ENCODE measurements at regions not wholly inside any gene's neighbourhood (a gene's known extent, or its start where the extent isn't known, plus 50 kb on each side); places are given as distances from the start of the nearest gene placed in this dataset.

GRCh38 chr18:9032519-9032918 is 70.0 kb upstream of the NDUFV2 start:
- Histone ChIP-seq H3K4me2 (ENCODE audit: insufficient read depth in 1 of 2, low read depth in 2 of 2, low read length in 2 of 2) (no peak overlapping the region), H2BK5ac (ENCODE audit: low read depth, low read length) (no peak overlapping the region), H4K91ac (replicated peaks; ENCODE audit: insufficient read length, low read length) (no peak overlapping the region), H4K5ac (ENCODE audit: insufficient read length, low read depth, low read length) (no peak overlapping the region), H4K8ac (ENCODE audit: extremely low read depth, insufficient read depth, low read length) (no peak overlapping the region), H3K4me3 (ENCODE audit: extremely low read depth in 1 of 4, insufficient read depth in 2 of 4, low read depth in 3 of 4, low read length in 4 of 4) (no peak overlapping the region), H2BK20ac (ENCODE audit: low read length) (no peak overlapping the region), H2AFZ (ENCODE audit: low read length) (no peak overlapping the region), H3K23me2 (ENCODE audit: low read depth, low read length) (no peaks in the 10 kb centered on the region), H3K4ac (replicated peaks; ENCODE audit: insufficient read length, low read depth, low read length) (no peak overlapping the region), H2BK12ac (ENCODE audit: low read depth, low read length) (no peak overlapping the region), H4K20me1 (replicated peaks in 1 of 2; ENCODE audit: control insufficient read depth in 1 of 2, insufficient read depth in 2 of 2, low read length in 2 of 2) (no peaks in the 10 kb centered on the region), H3K9ac (replicated peaks in 1 of 4; ENCODE audit: extremely low read depth in 1 of 4, low read depth in 3 of 4, low read length in 3 of 4) (no peak overlapping the region), H3K27ac (ENCODE audit: low read depth, low read length) (no peak overlapping the region), H3K23ac (ENCODE audit: insufficient read length) (no peak overlapping the region), H3K79me2 (ENCODE audit: control insufficient read depth in 1 of 2, insufficient read depth in 2 of 2, low read length in 2 of 2) (no peaks in the 10 kb centered on the region), H3K56ac (replicated peaks; ENCODE audit: insufficient read length, low read depth, low read length) (no peak overlapping the region), H3K27me3 (replicated peaks in 1 of 4; ENCODE audit: control insufficient read depth in 3 of 4, extremely low read depth in 1 of 4, insufficient read depth in 3 of 4, low read length in 3 of 4) (no peaks in the 10 kb centered on the region), H3K14ac (ENCODE audit: insufficient read length) (no peak overlapping the region), H3K9me3 (ENCODE audit: insufficient read depth in 2 of 2, low read depth in 1 of 2, low read length in 1 of 2) (no peaks in the 10 kb centered on the region; a peak in 1 of 4 replicates), H2BK15ac (ENCODE audit: low read length) (no peak overlapping the region), H3K79me1 (ENCODE audit: low read depth, low read length) (no peaks in the 10 kb centered on the region), H2BK120ac (replicated peaks; ENCODE audit: low read depth, low read length) (no peak overlapping the region), H3K18ac (ENCODE audit: extremely low read depth, low read length) (no peak overlapping the region), H3K36me3 (ENCODE audit: control insufficient read depth in 2 of 4, insufficient read depth in 4 of 4, low read length in 3 of 4) (no peaks in the 10 kb centered on the region), H2AK5ac (ENCODE audit: low read depth, low read length) (no peak overlapping the region), H3K4me1 (replicated peaks in 1 of 4; ENCODE audit: control insufficient read depth in 3 of 4, insufficient read depth in 4 of 4, low read length in 3 of 4) (no peaks in the 10 kb centered on the region)
- FAIRE-seq (no peak), DNase-seq (ENCODE audit: low read depth in 1 of 2, low spot score in 2 of 2) (no peak)
- ChIA-PET POLR2A (ENCODE audit: partially characterized antibody) (interaction anchor here (1.0 kb wide), 1 partner anchor 13 kb away, joined by 3 read pairs; no protein-coding TSS in a partner anchor), CTCF (ENCODE audit: partially characterized antibody) (no interaction called here)
- WGBS, 2 experiments (ENCODE audit: extremely low coverage in 1 of 2, insufficient coverage in 1 of 2, insufficient read length in 1 of 2, insufficient replicate concordance in 2 of 2, low coverage in 1 of 2, low lambda C conversion rate in 2 of 2, missing lambda C conversion rate in 1 of 2), result 93% methylated on average over 7 of the region's 7 CpGs; no CpG with 5 or more reads in 1 of the 2 experiments
- no peak for TF ChIP-seq TAF1 (IDR thresholded peaks at IDR 0.05; ENCODE audit: low read depth, low read length)

All from H1 (cell line).